ENCODE measurements at regions not wholly inside any gene's neighbourhood (a gene's known extent, or its start where the extent isn't known, plus 50 kb on each side); places are given as distances from the start of the nearest gene placed in this dataset.

- Histone ChIP-seq H3K27me3 (ENCODE audit: control insufficient read depth in 1 of 2, insufficient read depth in 2 of 2, low read length in 2 of 2) (no peaks in the 10 kb centered on the region), H3K4me1 (ENCODE audit: control insufficient read depth in 2 of 2, insufficient read depth in 2 of 2, low read length in 1 of 2) (no peaks in the 10 kb centered on the region), H3K9me3 (ENCODE audit: control insufficient read depth in 2 of 2, insufficient read depth in 1 of 2, low read depth in 1 of 2, low read length in 1 of 2) (no peaks in the 10 kb centered on the region), H3K36me3 (ENCODE audit: control insufficient read depth in 2 of 2, insufficient read depth in 2 of 2, low read length in 1 of 2) (no peaks in the 10 kb centered on the region), H3K4me3 (ENCODE audit: low read depth in 1 of 2, low read length in 2 of 2) (no peak overlapping the region), H3K27ac (ENCODE audit: low read depth in 2 of 2, low read length in 1 of 2) (no peak overlapping the region)
These were observed 370.4 kb upstream of the FAT3 start for GRCh38 chr11:91854171-91854570.

DNA sequence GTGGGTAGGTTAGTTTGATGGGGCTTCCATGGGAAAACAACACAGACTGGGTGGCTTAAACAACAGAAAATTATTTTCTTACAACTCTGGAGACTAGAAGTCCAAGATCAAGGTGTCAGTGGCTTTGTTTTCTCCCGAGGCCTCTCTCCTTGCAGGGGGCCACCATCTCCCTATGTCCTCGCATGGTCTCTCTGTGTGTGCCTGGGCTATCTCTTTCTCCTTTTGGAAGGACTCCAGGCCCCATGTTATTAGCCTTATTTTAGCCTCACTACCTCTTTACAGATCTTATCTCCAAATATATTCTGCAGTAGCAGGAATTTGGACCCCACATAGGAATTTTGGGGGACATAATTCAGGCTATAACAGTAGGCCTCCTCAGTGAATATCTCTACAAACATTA lies 372.7 kb upstream of the FAT3 start:
- no peaks in the 10 kb centered on the region for H3K4me1 ChIP-seq (ENCODE audit: control insufficient read depth in 2 of 2, insufficient read depth in 2 of 2, low read length in 1 of 2)
- H3K9me3 ChIP-seq (ENCODE audit: control insufficient read depth in 2 of 2, insufficient read depth in 1 of 2, low read depth in 1 of 2, low read length in 1 of 2) = no peaks in the 10 kb centered on the region
- no peak overlapping the region for H3K27ac ChIP-seq (ENCODE audit: low read depth in 2 of 2, low read length in 1 of 2)
- 79 to 86% methylated on average over 2 of the region's 2 CpGs for WGBS, 2 donors
- no peak overlapping the region for H3K4me3 ChIP-seq (ENCODE audit: low read depth in 1 of 2, low read length in 2 of 2)
- H3K36me3 ChIP-seq (ENCODE audit: control insufficient read depth in 2 of 2, insufficient read depth in 2 of 2, low read length in 1 of 2) = no peaks in the 10 kb centered on the region
- H3K27me3 ChIP-seq (ENCODE audit: control insufficient read depth in 1 of 2, insufficient read depth in 2 of 2, low read length in 2 of 2) = no peaks in the 10 kb centered on the region

DNA sequence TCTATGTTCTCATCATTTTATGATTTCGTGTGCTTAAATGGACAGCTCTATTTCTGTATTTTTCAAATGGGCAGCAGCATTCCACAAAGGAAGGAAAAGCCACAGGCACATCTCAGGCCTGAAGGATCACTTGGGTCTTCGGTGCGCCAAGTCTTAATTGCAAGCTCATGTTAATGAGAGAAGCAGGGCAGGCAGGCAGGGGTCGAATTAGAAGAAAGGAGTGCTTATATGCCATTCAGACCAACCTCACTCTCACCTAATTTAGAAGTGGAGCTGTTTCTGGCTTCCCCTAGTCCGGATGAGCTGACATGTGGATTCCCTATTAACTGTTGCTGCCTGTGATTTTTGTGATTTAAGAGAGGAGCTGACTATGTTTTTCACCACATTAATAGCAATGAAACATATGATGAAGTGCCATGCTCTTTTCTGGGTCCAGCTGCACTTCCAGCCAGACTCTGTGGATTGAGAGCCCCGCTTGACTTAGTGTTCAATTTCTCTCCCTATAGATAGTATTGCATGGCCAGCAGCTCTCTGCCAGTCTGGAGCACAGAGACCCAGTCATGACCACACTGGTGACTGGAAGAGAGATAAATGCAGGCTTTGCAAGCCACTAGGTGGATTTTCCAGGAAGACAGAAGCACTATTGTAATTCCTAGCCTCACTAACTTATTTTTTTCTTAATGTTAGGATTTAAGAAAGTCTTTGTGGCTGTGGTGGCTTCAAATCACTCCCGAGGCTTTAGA lies 373.9 kb upstream of the FAT3 start:
- H3K27me3 ChIP-seq (ENCODE audit: control insufficient read depth in 1 of 2, insufficient read depth in 2 of 2, low read length in 2 of 2) = no peaks in the 10 kb centered on the region
- WGBS, 2 donors = 74% methylated on average over 7 of the region's 7 CpGs
- H3K4me1 ChIP-seq (ENCODE audit: control insufficient read depth in 2 of 2, insufficient read depth in 2 of 2, low read length in 1 of 2) = no peaks in the 10 kb centered on the region
- H3K27ac ChIP-seq (ENCODE audit: low read depth in 2 of 2, low read length in 1 of 2) = no peak overlapping the region
- no peaks in the 10 kb centered on the region for H3K36me3 ChIP-seq (ENCODE audit: control insufficient read depth in 2 of 2, insufficient read depth in 2 of 2, low read length in 1 of 2)
- no peaks in the 10 kb centered on the region for H3K9me3 ChIP-seq (ENCODE audit: control insufficient read depth in 2 of 2, insufficient read depth in 1 of 2, low read depth in 1 of 2, low read length in 1 of 2)
- no peak overlapping the region for H3K4me3 ChIP-seq (ENCODE audit: low read depth in 1 of 2, low read length in 2 of 2)

- WGBS, 2 donors = 81 to 86% methylated on average over 6 of the region's 6 CpGs
- H3K27ac ChIP-seq (ENCODE audit: low read depth in 2 of 2, low read length in 1 of 2) = no peak overlapping the region
- H3K4me3 ChIP-seq (ENCODE audit: low read depth in 1 of 2, low read length in 2 of 2) = no peak overlapping the region
- H3K4me1 ChIP-seq (ENCODE audit: control insufficient read depth in 2 of 2, insufficient read depth in 2 of 2, low read length in 1 of 2) = no peaks in the 10 kb centered on the region
- no peaks in the 10 kb centered on the region for H3K36me3 ChIP-seq (ENCODE audit: control insufficient read depth in 2 of 2, insufficient read depth in 2 of 2, low read length in 1 of 2)
- no peaks in the 10 kb centered on the region for H3K27me3 ChIP-seq (ENCODE audit: control insufficient read depth in 1 of 2, insufficient read depth in 2 of 2, low read length in 2 of 2)
- H3K9me3 ChIP-seq (ENCODE audit: control insufficient read depth in 2 of 2, insufficient read depth in 1 of 2, low read depth in 1 of 2, low read length in 1 of 2) = no peaks in the 10 kb centered on the region
These were observed 374.6 kb upstream of the FAT3 start for GRCh38 chr11:91850021-91850420.

DNA sequence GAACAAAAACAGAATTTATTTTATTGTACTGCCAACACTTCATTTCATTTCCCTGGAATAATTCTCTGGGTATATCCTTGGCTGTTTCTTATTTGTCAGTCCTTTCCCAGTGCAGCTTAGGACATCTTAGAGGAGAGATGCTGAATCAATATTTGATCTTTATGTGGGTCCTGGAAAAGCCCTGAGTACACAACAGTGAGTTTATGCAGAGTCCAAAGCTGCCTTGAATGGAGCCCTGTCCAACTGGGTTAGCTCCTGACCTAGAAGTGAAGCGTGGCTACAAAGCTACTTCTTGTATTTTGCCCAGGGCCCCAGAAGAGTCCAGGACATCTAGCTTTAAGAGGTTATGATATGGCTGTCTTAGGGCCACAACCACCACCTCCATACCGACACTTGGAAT lies 378.0 kb upstream of the FAT3 start:
- no peaks in the 10 kb centered on the region for H3K9me3 ChIP-seq (ENCODE audit: control insufficient read depth in 2 of 2, insufficient read depth in 1 of 2, low read depth in 1 of 2, low read length in 1 of 2)
- no peaks in the 10 kb centered on the region for H3K27me3 ChIP-seq (ENCODE audit: control insufficient read depth in 1 of 2, insufficient read depth in 2 of 2, low read length in 2 of 2)
- no peak overlapping the region for H3K4me3 ChIP-seq (ENCODE audit: low read depth in 1 of 2, low read length in 2 of 2)
- 66 to 72% methylated on average over 2 of the region's 2 CpGs for WGBS, 2 donors
- no peaks in the 10 kb centered on the region for H3K4me1 ChIP-seq (ENCODE audit: control insufficient read depth in 2 of 2, insufficient read depth in 2 of 2, low read length in 1 of 2)
- H3K36me3 ChIP-seq (ENCODE audit: control insufficient read depth in 2 of 2, insufficient read depth in 2 of 2, low read length in 1 of 2) = no peaks in the 10 kb centered on the region
- no peak overlapping the region for H3K27ac ChIP-seq (ENCODE audit: low read depth in 2 of 2, low read length in 1 of 2)

- H3K36me3 ChIP-seq (ENCODE audit: control insufficient read depth in 2 of 2, insufficient read depth in 2 of 2, low read length in 1 of 2) = no peaks in the 10 kb centered on the region
- no peak overlapping the region for H3K4me3 ChIP-seq (ENCODE audit: low read depth in 1 of 2, low read length in 2 of 2)
- no peaks in the 10 kb centered on the region for H3K9me3 ChIP-seq (ENCODE audit: control insufficient read depth in 2 of 2, insufficient read depth in 1 of 2, low read depth in 1 of 2, low read length in 1 of 2)
- no peaks in the 10 kb centered on the region for H3K27me3 ChIP-seq (ENCODE audit: control insufficient read depth in 1 of 2, insufficient read depth in 2 of 2, low read length in 2 of 2)
- H3K4me1 ChIP-seq (ENCODE audit: control insufficient read depth in 2 of 2, insufficient read depth in 2 of 2, low read length in 1 of 2) = no peaks in the 10 kb centered on the region
- H3K27ac ChIP-seq (ENCODE audit: low read depth in 2 of 2, low read length in 1 of 2) = no peak overlapping the region
These were observed 378.6 kb upstream of the FAT3 start for GRCh38 chr11:91846002-91846401.

GRCh38 chr11:91840640-91841240 lies 383.9 kb upstream of the FAT3 start:
- Histone ChIP-seq H3K36me3 (ENCODE audit: control insufficient read depth in 2 of 2, insufficient read depth in 2 of 2, low read length in 1 of 2) (no peaks in the 10 kb centered on the region), H3K27ac (ENCODE audit: low read depth in 2 of 2, low read length in 1 of 2) (no peak overlapping the region), H3K4me3 (ENCODE audit: low read depth in 1 of 2, low read length in 2 of 2) (no peak overlapping the region)

DNA sequence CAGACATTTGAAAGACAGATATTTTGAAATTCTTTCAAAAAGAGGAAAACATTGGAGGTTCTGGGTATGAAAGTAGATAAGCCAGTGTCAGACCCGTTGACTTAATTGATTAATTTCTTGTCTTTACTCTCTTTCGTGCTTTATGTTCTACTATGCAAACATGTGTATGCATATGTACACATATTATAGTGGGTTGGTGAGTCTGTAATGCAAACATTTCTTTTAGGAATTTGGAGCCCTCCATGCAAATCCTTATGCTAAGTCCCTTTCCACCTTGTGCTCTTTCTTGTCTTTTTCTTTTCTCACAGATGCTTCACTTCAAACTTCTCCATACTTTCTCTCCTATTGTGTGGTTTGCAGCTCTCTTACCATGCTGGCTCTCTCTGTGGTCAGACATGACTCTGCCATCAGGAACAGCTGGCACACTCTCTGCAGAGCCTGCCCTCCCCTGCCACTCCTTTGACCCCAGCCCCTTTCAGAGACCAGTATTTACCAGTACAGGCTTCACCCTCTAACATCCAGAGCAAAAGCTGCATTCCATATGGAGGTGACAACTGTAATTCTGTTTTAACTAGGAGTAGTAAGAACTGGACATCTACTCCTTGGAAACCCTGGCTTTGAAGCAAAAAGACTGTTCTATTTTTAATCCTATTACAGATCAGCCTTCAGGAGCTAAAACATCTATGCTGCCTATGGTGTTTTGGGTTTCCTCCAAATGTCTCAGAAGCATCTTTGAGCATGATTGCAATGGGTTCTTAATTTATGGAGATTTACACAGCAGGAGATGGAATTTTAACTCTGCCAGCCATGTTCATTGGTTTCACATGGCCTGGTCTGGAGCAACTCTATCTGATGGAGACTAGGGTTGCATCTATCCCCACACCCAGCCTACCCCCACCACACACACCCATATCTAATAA lies 386.9 kb upstream of the FAT3 start:
- no peaks in the 10 kb centered on the region for H3K9me3 ChIP-seq (ENCODE audit: control insufficient read depth in 2 of 2, insufficient read depth in 1 of 2, low read depth in 1 of 2, low read length in 1 of 2)
- no peak overlapping the region for H3K4me3 ChIP-seq (ENCODE audit: low read depth in 1 of 2, low read length in 2 of 2)
- no peaks in the 10 kb centered on the region for H3K27me3 ChIP-seq (ENCODE audit: control insufficient read depth in 1 of 2, insufficient read depth in 2 of 2, low read length in 2 of 2)
- H3K36me3 ChIP-seq (ENCODE audit: control insufficient read depth in 2 of 2, insufficient read depth in 2 of 2, low read length in 1 of 2) = no peaks in the 10 kb centered on the region
- WGBS, 2 donors = 54 to 55% methylated on average over 2 of the region's 2 CpGs
- no peaks in the 10 kb centered on the region for H3K4me1 ChIP-seq (ENCODE audit: control insufficient read depth in 2 of 2, insufficient read depth in 2 of 2, low read length in 1 of 2)
- no peak overlapping the region for H3K27ac ChIP-seq (ENCODE audit: low read depth in 2 of 2, low read length in 1 of 2)

More at GRCh38 chr11:91840640-91841240, 383.9 kb upstream of the FAT3 start:
- H3K4me1 ChIP-seq (ENCODE audit: control insufficient read depth in 2 of 2, insufficient read depth in 2 of 2, low read length in 1 of 2) = no peaks in the 10 kb centered on the region
- no peaks in the 10 kb centered on the region for H3K9me3 ChIP-seq (ENCODE audit: control insufficient read depth in 2 of 2, insufficient read depth in 1 of 2, low read depth in 1 of 2, low read length in 1 of 2)
- 89 to 90% methylated on average over 4 of the region's 4 CpGs for WGBS, 2 donors
- no peaks in the 10 kb centered on the region for H3K27me3 ChIP-seq (ENCODE audit: control insufficient read depth in 1 of 2, insufficient read depth in 2 of 2, low read length in 2 of 2)

DNA sequence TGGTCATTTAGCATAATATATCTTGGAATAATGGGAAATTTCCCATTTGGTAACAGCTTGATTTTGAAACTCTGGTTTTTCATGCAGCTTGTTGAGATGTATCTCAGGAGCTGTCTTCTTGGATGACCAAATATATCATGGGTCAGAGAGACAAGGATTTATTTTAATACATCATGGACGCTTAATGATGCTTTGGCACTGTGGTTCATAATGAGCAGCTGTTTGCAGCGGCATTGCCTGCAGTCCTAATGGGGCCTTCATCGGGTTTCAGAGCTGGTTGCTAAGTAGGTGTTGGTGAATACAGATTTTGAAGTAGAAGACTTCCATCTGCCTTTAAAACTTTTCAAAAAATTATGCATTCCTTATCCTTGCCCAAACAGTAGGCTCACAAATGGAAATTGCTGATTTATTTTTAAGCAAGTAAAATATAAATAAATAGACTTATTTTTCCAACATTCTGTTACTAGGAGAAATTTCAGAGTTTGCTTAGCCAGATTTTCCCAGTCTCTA lies 389.5 kb upstream of the FAT3 start:
- H3K27ac ChIP-seq (ENCODE audit: low read depth in 2 of 2, low read length in 1 of 2) = no peak overlapping the region
- no peak overlapping the region for H3K4me3 ChIP-seq (ENCODE audit: low read depth in 1 of 2, low read length in 2 of 2)
- no peaks in the 10 kb centered on the region for H3K4me1 ChIP-seq (ENCODE audit: control insufficient read depth in 2 of 2, insufficient read depth in 2 of 2, low read length in 1 of 2)
- no peaks in the 10 kb centered on the region for H3K27me3 ChIP-seq (ENCODE audit: control insufficient read depth in 1 of 2, insufficient read depth in 2 of 2, low read length in 2 of 2)
- no peaks in the 10 kb centered on the region for H3K9me3 ChIP-seq (ENCODE audit: control insufficient read depth in 2 of 2, insufficient read depth in 1 of 2, low read depth in 1 of 2, low read length in 1 of 2)
- no peaks in the 10 kb centered on the region for H3K36me3 ChIP-seq (ENCODE audit: control insufficient read depth in 2 of 2, insufficient read depth in 2 of 2, low read length in 1 of 2)
- 73 to 74% methylated on average over 3 of the region's 3 CpGs for WGBS, 2 donors

Measured in esophagus (tissue), 2 donors.